ENCODE measurements at regions not wholly inside any gene's neighbourhood (a gene's known extent, or its start where the extent isn't known, plus 50 kb on each side); places are given as distances from the start of the nearest gene placed in this dataset.

GRCh38 chr7:86943447-86943846 is 116.0 kb downstream of the ELAPOR2 start:
- H3K27me3 Mint-ChIP-seq: peaks cover 3% of the 10 kb centered on the region
- no peaks in the 10 kb centered on the region for H3K36me3 Mint-ChIP-seq
- no peak overlapping the region for H3K27ac Mint-ChIP-seq
- no peak for DNase-seq
- H3K4me3 Mint-ChIP-seq: no peak overlapping the region
- no peaks in the 10 kb centered on the region for H3K4me1 Mint-ChIP-seq
- no peaks in the 10 kb centered on the region for H3K9me3 Mint-ChIP-seq

- Mint-ChIP-seq H3K4me1 (no peaks in the 10 kb centered on the region), H3K27me3 (peaks cover 3% of the 10 kb centered on the region), H3K27ac (no peak overlapping the region), H3K9me3 (no peaks in the 10 kb centered on the region), H3K36me3 (no peaks in the 10 kb centered on the region), H3K4me3 (no peak overlapping the region)
- no peak for DNase-seq
Observed at GRCh38 chr7:86942995-86943394, 116.5 kb downstream of the ELAPOR2 start.

- peaks cover 3% of the 10 kb centered on the region for H3K27me3 Mint-ChIP-seq
- no peaks in the 10 kb centered on the region for H3K4me1 Mint-ChIP-seq
- no peak for DNase-seq
- no peak overlapping the region for H3K4me3 Mint-ChIP-seq
- no peak overlapping the region for H3K27ac Mint-ChIP-seq
- H3K36me3 Mint-ChIP-seq: no peaks in the 10 kb centered on the region
- no peaks in the 10 kb centered on the region for H3K9me3 Mint-ChIP-seq
Observed at GRCh38 chr7:86942081-86942480, 117.4 kb downstream of the ELAPOR2 start.

GRCh38 chr7:86939197-86939814 is 120.1 kb downstream of the ELAPOR2 start:
- H3K27me3 Mint-ChIP-seq: peaks cover 3% of the 10 kb centered on the region
- no peaks in the 10 kb centered on the region for H3K36me3 Mint-ChIP-seq
- H3K4me3 Mint-ChIP-seq: no peak overlapping the region
- H3K4me1 Mint-ChIP-seq: no peaks in the 10 kb centered on the region
- H3K9me3 Mint-ChIP-seq: no peaks in the 10 kb centered on the region
- H3K27ac Mint-ChIP-seq: no peak overlapping the region
- DNase-seq: peak; percentile 13

- Mint-ChIP-seq H3K36me3 (no peaks in the 10 kb centered on the region), H3K4me1 (no peaks in the 10 kb centered on the region), H3K27me3 (peaks cover 3% of the 10 kb centered on the region), H3K27ac (no peak overlapping the region), H3K9me3 (no peaks in the 10 kb centered on the region), H3K4me3 (no peak overlapping the region)
- no peak for DNase-seq
Observed at GRCh38 chr7:86937363-86937878, 122.0 kb downstream of the ELAPOR2 start.

GRCh38 chr7:86933295-86933845 is 126.1 kb downstream of the ELAPOR2 start:
- DNase-seq: no peak
- Mint-ChIP-seq H3K4me1 (peaks cover 4% of the 10 kb centered on the region), H3K4me3 (no peak overlapping the region), H3K9me3 (no peaks in the 10 kb centered on the region), H3K27me3 (peaks cover 1% of the 10 kb centered on the region), H3K27ac (no peak overlapping the region), H3K36me3 (no peaks in the 10 kb centered on the region)

- H3K27me3 Mint-ChIP-seq: peaks cover 10% of the 10 kb centered on the region
Observed at GRCh38 chr7:86932038-86932512, 127.4 kb downstream of the ELAPOR2 start.

GRCh38 chr7:86931439-86931838 is 128.0 kb downstream of the ELAPOR2 start:
- no peak for DNase-seq
- H3K4me3 Mint-ChIP-seq: no peak overlapping the region
- H3K4me1 Mint-ChIP-seq: peaks cover 5% of the 10 kb centered on the region
- no peak overlapping the region for H3K27ac Mint-ChIP-seq
- H3K27me3 Mint-ChIP-seq: peaks cover 14% of the 10 kb centered on the region
- H3K36me3 Mint-ChIP-seq: no peaks in the 10 kb centered on the region
- no peaks in the 10 kb centered on the region for H3K9me3 Mint-ChIP-seq

More at GRCh38 chr7:86932038-86932512, 127.4 kb downstream of the ELAPOR2 start:
- Mint-ChIP-seq H3K36me3 (no peaks in the 10 kb centered on the region), H3K27ac (no peak overlapping the region), H3K4me1 (peaks cover 4% of the 10 kb centered on the region), H3K9me3 (no peaks in the 10 kb centered on the region), H3K4me3 (no peak overlapping the region)
- no peak for DNase-seq

GRCh38 chr7:86930554-86931307 is 128.7 kb downstream of the ELAPOR2 start:
- H3K27me3 Mint-ChIP-seq: peaks cover 14% of the 10 kb centered on the region
- H3K36me3 Mint-ChIP-seq: no peaks in the 10 kb centered on the region
- no peaks in the 10 kb centered on the region for H3K9me3 Mint-ChIP-seq
- DNase-seq: no peak
- H3K4me3 Mint-ChIP-seq: no peak overlapping the region
- peaks cover 5% of the 10 kb centered on the region for H3K4me1 Mint-ChIP-seq
- no peak overlapping the region for H3K27ac Mint-ChIP-seq

GRCh38 chr7:86929293-86930109 is 130.0 kb downstream of the ELAPOR2 start:
- H3K27me3 Mint-ChIP-seq: peaks cover 14% of the 10 kb centered on the region
- no peak overlapping the region for H3K27ac Mint-ChIP-seq
- DNase-seq: no peak
- H3K36me3 Mint-ChIP-seq: no peaks in the 10 kb centered on the region
- H3K4me3 Mint-ChIP-seq: no peak overlapping the region
- H3K9me3 Mint-ChIP-seq: no peaks in the 10 kb centered on the region
- H3K4me1 Mint-ChIP-seq: peaks cover 5% of the 10 kb centered on the region

- H3K27me3 Mint-ChIP-seq: peaks cover 14% of the 10 kb centered on the region
- no peak overlapping the region for H3K4me3 Mint-ChIP-seq
- no peaks in the 10 kb centered on the region for H3K36me3 Mint-ChIP-seq
- H3K4me1 Mint-ChIP-seq: peaks cover 5% of the 10 kb centered on the region
- no peaks in the 10 kb centered on the region for H3K9me3 Mint-ChIP-seq
- H3K27ac Mint-ChIP-seq: no peak overlapping the region
- no peak for DNase-seq
Observed at GRCh38 chr7:86928308-86928707, 131.1 kb downstream of the ELAPOR2 start.

- Mint-ChIP-seq H3K27ac (no peak overlapping the region), H3K27me3 (peaks cover 14% of the 10 kb centered on the region), H3K4me1 (peaks cover 5% of the 10 kb centered on the region), H3K9me3 (no peaks in the 10 kb centered on the region), H3K4me3 (no peak overlapping the region), H3K36me3 (no peaks in the 10 kb centered on the region)
- no peak for DNase-seq
Observed at GRCh38 chr7:86926732-86927131, 132.7 kb downstream of the ELAPOR2 start.

- no peaks in the 10 kb centered on the region for H3K36me3 Mint-ChIP-seq
- H3K27ac Mint-ChIP-seq: no peak overlapping the region
- peaks cover 1% of the 10 kb centered on the region for H3K4me1 Mint-ChIP-seq
- DNase-seq: no peak
- no peak overlapping the region for H3K4me3 Mint-ChIP-seq
- H3K9me3 Mint-ChIP-seq: no peaks in the 10 kb centered on the region
- H3K27me3 Mint-ChIP-seq: peaks cover 17% of the 10 kb centered on the region
Observed at GRCh38 chr7:86925221-86925620, 134.2 kb downstream of the ELAPOR2 start.

- DNase-seq: no peak
- H3K9me3 Mint-ChIP-seq: no peaks in the 10 kb centered on the region
- no peak overlapping the region for H3K27ac Mint-ChIP-seq
- peaks cover 1% of the 10 kb centered on the region for H3K4me1 Mint-ChIP-seq
- no peak overlapping the region for H3K4me3 Mint-ChIP-seq
- H3K36me3 Mint-ChIP-seq: no peaks in the 10 kb centered on the region
- H3K27me3 Mint-ChIP-seq: peaks cover 17% of the 10 kb centered on the region
Observed at GRCh38 chr7:86923527-86923926, 135.9 kb downstream of the ELAPOR2 start.

GRCh38 chr7:86920154-86920553 is 139.3 kb downstream of the ELAPOR2 start:
- no peaks in the 10 kb centered on the region for H3K36me3 Mint-ChIP-seq
- H3K9me3 Mint-ChIP-seq: no peaks in the 10 kb centered on the region
- peaks cover 4% of the 10 kb centered on the region for H3K4me1 Mint-ChIP-seq

More at GRCh38 chr7:86920154-86920553, 139.3 kb downstream of the ELAPOR2 start:
- H3K27ac Mint-ChIP-seq: no peak overlapping the region
- no peak for DNase-seq
- peaks cover 3% of the 10 kb centered on the region for H3K27me3 Mint-ChIP-seq
- H3K4me3 Mint-ChIP-seq: no peak overlapping the region

Measured in activated naive CD8-positive, alpha-beta T cell treated with anti-CD3 and anti-CD28 coated beads for 36 hours (primary cell).